A673 (cell line): ENCODE measurements at regions not wholly inside any gene's neighbourhood (a gene's known extent, or its start where the extent isn't known, plus 50 kb on each side); places are given as distances from the start of the nearest gene placed in this dataset.

ENCODE experiments used
- EZH2 ChIP-seq: fragments of 200-600 bp; sonication (generic); IDR thresholded peaks from 2 replicates; pipeline ENCODE4 v1.6.1; 2017; ENCODE audit warnings: borderline replicate concordance, low read depth, mild to moderate bottlenecking, mixed read lengths, antibody characterized with exemption, low read length; ENCODE audit not compliant: poor library complexity, severe bottlenecking
- TF ChIP-seq, protein P1 (sequence below): fragments of 300-800, 200-600 bp; sonication (generic); conservative IDR thresholded peaks from 2 replicates; pipeline ENCODE4 v1.5.1; 2017; ENCODE audit warnings: low read depth, mild to moderate bottlenecking, antibody characterized with exemption, low read length, moderate library complexity, mixed read lengths

DNA sequence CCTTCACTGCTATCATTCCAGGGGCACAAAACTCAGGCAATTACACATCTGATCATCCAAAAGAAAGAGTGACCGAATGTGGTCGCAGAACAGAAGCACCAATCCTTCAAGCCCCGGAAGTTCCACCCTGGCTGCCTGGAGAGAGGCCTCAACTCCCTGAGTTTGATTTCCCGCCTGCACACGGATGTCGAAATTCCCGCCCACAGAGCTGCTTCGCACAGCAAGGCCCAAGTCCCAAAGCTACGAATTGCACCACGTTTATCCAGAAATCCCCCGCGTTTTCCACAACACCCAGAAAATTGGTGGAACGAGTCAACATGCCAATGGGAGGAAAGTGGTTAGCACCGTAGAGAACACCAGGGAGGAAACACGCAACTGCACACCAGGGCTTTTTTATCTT lies 445.4 kb downstream of the EIPR1 start:
- TF ChIP-seq, protein P1, sequence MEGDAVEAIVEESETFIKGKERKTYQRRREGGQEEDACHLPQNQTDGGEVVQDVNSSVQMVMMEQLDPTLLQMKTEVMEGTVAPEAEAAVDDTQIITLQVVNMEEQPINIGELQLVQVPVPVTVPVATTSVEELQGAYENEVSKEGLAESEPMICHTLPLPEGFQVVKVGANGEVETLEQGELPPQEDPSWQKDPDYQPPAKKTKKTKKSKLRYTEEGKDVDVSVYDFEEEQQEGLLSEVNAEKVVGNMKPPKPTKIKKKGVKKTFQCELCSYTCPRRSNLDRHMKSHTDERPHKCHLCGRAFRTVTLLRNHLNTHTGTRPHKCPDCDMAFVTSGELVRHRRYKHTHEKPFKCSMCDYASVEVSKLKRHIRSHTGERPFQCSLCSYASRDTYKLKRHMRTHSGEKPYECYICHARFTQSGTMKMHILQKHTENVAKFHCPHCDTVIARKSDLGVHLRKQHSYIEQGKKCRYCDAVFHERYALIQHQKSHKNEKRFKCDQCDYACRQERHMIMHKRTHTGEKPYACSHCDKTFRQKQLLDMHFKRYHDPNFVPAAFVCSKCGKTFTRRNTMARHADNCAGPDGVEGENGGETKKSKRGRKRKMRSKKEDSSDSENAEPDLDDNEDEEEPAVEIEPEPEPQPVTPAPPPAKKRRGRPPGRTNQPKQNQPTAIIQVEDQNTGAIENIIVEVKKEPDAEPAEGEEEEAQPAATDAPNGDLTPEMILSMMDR, result no peak
- TF ChIP-seq EZH2, result no peak
